HEK293T (cell line): ENCODE measurements at regions not wholly inside any gene's neighbourhood (a gene's known extent, or its start where the extent isn't known, plus 50 kb on each side); places are given as distances from the start of the nearest gene placed in this dataset.

Experiments
- CTCF ChIA-PET: fragments of 350-600 bp; formaldehyde crosslinking; extraction: SDS; loops from one replicate; lab custom pipeline; 2021; ENCODE audit warnings: antibody characterized with exemption, inconsistent platforms; lab: Yijun Ruan, JAX
- POLR2A ChIA-PET: fragments of 350-600 bp; formaldehyde crosslinking; extraction: SDS; loops from one replicate; lab custom pipeline; 2020; ENCODE audit warnings: antibody characterized with exemption, inconsistent platforms; lab: Yijun Ruan, JAX
- DNase-seq: peaks from one replicate; pipeline ENCODE4 v3.0.0; 2012; ENCODE audit warnings: mixed read lengths; ENCODE audit errors: extremely low spot score
- ARNT ChIP-seq: fragments of 450-650 bp; IDR thresholded peaks from 2 replicates; pipeline ENCODE4 v1.6.1; 2017; ENCODE audit warnings: mild to moderate bottlenecking
- BHLHE40 ChIP-seq: fragments of 450-650 bp; IDR thresholded peaks from 2 replicates; pipeline ENCODE4 v1.6.1; 2016; ENCODE audit warnings: mild to moderate bottlenecking, moderate library complexity, borderline replicate concordance
- CTBP1 ChIP-seq: fragments of 450-650 bp; IDR thresholded peaks from 2 replicates; pipeline ENCODE4 v1.6.1; 2016; ENCODE audit warnings: borderline replicate concordance
- ELF4 ChIP-seq: fragments of 450-650 bp; IDR thresholded peaks from 2 replicates; pipeline ENCODE4 v1.6.1; 2017; ENCODE audit warnings: antibody characterized with exemption
- FOXA1 ChIP-seq: fragments of 450-650 bp; IDR thresholded peaks from 2 replicates; pipeline ENCODE4 v1.6.1; 2016; ENCODE audit warnings: mild to moderate bottlenecking
- FOXK2 ChIP-seq: fragments of 450-650 bp; IDR thresholded peaks from 2 replicates; pipeline ENCODE4 v1.6.1; 2016; ENCODE audit warnings: mild to moderate bottlenecking
- FOXM1 ChIP-seq: fragments of 450-650 bp; IDR thresholded peaks from 2 replicates; pipeline ENCODE4 v1.6.1; 2017; ENCODE audit warnings: mild to moderate bottlenecking, borderline replicate concordance
- HDGF ChIP-seq: fragments of 450-650 bp; IDR thresholded peaks from 2 replicates; pipeline ENCODE4 v1.6.1; 2017; ENCODE audit warnings: antibody characterized with exemption, borderline replicate concordance
- L3MBTL2 ChIP-seq: fragments of 450-650 bp; conservative IDR thresholded peaks from 2 replicates; pipeline ENCODE4 v1.6.1; 2016; ENCODE audit warnings: mild to moderate bottlenecking
- LEF1 ChIP-seq: fragments of 450-650 bp; IDR thresholded peaks from 2 replicates; pipeline ENCODE4 v1.6.1; 2017; ENCODE audit warnings: mild to moderate bottlenecking, borderline replicate concordance
- NFRKB ChIP-seq: fragments of 450-650 bp; IDR thresholded peaks from 2 replicates; pipeline ENCODE4 v1.6.1; 2016; ENCODE audit warnings: mild to moderate bottlenecking, moderate library complexity
- SP1 ChIP-seq: fragments of 450-650 bp; IDR thresholded peaks from 2 replicates; pipeline ENCODE4 v1.6.1; 2017
- SUZ12 ChIP-seq: fragments of 450-650 bp; IDR thresholded peaks from 2 replicates; pipeline ENCODE4 v1.6.1; 2016; ENCODE audit warnings: mild to moderate bottlenecking
- TARDBP ChIP-seq: fragments of 450-650 bp; IDR thresholded peaks from 2 replicates; pipeline ENCODE4 v1.6.1; 2016
- ZNF384 ChIP-seq: fragments of 450-650 bp; IDR thresholded peaks from 2 replicates; pipeline ENCODE4 v1.6.1; 2016
- TF ChIP-seq, protein P1 (sequence below): fragments of 450-650 bp; IDR thresholded peaks from 2 replicates; pipeline ENCODE4 v1.6.1; 2016

DNA sequence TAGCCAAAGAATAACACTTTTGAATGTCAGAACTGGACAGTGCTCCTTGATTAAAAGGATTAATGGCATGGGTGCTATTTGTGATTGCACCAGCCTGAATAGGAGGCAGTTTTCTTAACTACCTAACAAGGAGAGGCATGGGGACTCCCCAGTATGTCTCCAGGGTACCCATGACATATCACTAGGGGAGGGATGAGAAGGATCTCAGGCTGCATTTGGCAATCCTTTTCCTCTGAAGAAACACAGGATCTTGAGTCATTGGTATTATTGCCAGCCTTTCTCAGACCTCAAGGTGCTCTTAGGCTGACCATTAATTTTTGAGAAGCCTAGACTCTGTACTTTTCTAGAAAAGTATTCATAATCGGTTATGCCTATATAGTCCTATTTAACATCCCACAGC, 77.5 kb upstream of the NPVF start:
- TF ChIP-seq ARNT (no peak), LEF1 (no peak), NFRKB (no peak), TARDBP (no peak), SP1 (no peak), ELF4 (no peak), CTBP1 (no peak), FOXM1 (no peak), HDGF (no peak), BHLHE40 (no peak), SUZ12 (no peak), FOXA1 (no peak)
- no peak for DNase-seq
- CTCF ChIA-PET = no interaction called here
- POLR2A ChIA-PET = no interaction called here

DNA sequence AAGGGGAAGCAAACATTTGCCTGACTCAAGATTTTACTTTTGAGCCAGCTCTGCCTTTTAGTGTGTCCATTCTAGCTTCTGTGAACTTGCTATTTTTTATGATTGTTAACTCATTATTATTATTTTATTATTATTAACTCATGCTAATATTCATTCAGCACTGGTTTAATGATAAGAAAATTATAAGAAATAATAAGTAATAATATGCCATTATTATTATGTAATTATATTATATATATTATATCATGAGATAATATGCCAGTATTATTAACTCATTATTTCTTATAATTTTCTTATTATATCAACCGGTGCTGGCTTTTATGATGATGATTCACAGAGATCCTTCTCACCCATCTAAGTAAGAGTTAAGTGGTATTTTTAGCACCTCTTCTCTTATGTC, 79.3 kb upstream of the NPVF start:
- ChIA-PET CTCF (no interaction called here), POLR2A (no interaction called here)
- DNase-seq = no peak
- TF ChIP-seq FOXK2 (no peak), ELF4 (no peak), ZNF384 (no peak), SUZ12 (no peak), CTBP1 (no peak), FOXM1 (no peak), L3MBTL2 (no peak), ARNT (no peak), LEF1 (no peak), BHLHE40 (no peak)

DNA sequence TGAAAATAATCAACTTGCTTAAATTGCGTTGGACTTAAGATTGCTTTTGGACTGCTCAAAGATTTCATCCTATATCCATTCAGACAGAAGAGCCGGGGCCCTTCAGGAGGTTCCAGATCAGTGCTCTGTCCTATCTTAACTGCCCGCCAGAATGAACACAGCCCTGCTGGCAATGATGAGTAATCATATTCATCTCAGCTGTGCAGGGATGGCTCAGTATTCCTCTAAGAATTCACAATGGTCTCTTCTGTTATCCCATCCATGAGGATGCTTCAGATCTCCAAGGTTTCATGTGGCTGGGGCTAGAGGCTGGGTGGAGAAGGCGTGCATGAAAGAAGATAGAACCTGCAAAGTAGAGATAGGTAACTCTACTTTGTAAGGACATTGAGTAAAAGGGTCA, 80.0 kb upstream of the NPVF start:
- no peak for DNase-seq
- POLR2A ChIA-PET = no interaction called here
- CTCF ChIA-PET = no interaction called here
- no peak for TF ChIP-seq L3MBTL2
- TF ChIP-seq ZNF384 = no peak
- TF ChIP-seq ARNT = no peak
- TF ChIP-seq ELF4 = no peak
- no peak for TF ChIP-seq FOXA1

DNA sequence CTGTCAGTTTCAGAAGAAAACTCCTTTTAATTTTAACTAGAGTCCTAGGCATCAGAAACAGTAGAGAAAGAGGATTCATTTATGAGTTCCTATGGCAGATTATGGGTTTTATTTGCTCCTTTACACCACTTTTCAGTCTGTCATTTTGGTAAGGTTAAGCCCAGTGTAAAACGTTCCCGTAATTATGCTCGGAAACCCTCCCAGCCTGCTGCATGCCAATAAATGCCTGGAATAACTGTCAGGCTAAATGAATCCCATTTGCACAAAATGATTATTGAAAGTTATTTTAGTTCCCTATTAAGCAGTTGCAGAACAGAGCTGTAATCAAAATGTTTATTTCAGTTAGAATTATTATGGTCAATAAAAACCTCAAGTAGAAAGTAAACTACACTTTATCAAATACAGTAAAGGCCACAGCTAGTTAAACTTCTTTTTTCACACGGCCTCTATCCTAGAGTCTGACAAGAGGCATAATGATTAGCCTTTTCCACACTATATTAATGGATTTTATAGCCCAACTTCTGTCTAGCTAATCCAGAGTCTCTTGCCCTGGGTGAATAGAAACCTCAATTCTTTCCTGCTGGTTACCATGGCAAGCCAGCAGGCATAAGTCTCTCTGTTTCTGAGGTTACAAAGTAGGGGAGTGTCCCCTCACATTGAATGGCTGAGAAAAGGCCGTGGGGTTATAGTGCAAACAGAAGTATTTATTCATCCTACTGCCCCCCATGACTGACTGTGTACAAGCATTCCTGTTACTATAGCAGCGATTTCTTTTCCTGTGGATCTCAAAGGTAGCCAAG, 80.8 kb upstream of the NPVF start:
- DNase-seq = no peak
- ChIA-PET CTCF (no interaction called here), POLR2A (no interaction called here)
- TF ChIP-seq ARNT = no peak
- TF ChIP-seq HDGF = no peak
- TF ChIP-seq, protein P1, sequence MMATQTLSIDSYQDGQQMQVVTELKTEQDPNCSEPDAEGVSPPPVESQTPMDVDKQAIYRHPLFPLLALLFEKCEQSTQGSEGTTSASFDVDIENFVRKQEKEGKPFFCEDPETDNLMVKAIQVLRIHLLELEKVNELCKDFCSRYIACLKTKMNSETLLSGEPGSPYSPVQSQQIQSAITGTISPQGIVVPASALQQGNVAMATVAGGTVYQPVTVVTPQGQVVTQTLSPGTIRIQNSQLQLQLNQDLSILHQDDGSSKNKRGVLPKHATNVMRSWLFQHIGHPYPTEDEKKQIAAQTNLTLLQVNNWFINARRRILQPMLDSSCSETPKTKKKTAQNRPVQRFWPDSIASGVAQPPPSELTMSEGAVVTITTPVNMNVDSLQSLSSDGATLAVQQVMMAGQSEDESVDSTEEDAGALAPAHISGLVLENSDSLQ = no peak
- no peak for TF ChIP-seq SUZ12
- TF ChIP-seq ZNF384 = no peak
- no peak for TF ChIP-seq LEF1
- TF ChIP-seq NFRKB = no peak

DNA sequence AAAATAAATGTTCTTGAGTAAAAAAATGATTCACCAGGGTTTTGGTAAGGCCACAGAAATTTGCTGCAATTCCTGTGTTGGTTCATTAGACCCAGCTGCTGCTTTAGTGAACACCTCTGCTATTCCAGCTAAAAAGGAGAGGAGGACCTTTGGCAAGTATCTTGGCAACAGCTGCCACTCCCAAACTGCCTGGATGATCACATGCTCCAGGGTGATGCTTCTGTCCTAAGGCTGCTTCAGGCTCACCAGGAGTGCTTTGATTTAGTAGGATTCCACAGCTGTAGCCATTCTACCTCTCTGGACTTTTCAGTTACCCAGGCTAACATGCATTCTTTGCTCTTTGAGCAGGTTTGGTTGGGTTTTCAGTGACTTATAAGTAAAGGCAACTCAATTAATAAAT, 82.6 kb upstream of the NPVF start:
- ChIA-PET POLR2A (no interaction called here), CTCF (no interaction called here)
- no peak for TF ChIP-seq FOXM1
- TF ChIP-seq LEF1 = no peak
- no peak for TF ChIP-seq FOXA1
- TF ChIP-seq BHLHE40 = no peak
- no peak for TF ChIP-seq L3MBTL2
- TF ChIP-seq ELF4 = no peak
- no peak for TF ChIP-seq NFRKB
- no peak for TF ChIP-seq SUZ12
- no peak for TF ChIP-seq HDGF
- TF ChIP-seq FOXK2 = no peak
- no peak for TF ChIP-seq ARNT
- TF ChIP-seq TARDBP = no peak
- DNase-seq = no peak

DNA sequence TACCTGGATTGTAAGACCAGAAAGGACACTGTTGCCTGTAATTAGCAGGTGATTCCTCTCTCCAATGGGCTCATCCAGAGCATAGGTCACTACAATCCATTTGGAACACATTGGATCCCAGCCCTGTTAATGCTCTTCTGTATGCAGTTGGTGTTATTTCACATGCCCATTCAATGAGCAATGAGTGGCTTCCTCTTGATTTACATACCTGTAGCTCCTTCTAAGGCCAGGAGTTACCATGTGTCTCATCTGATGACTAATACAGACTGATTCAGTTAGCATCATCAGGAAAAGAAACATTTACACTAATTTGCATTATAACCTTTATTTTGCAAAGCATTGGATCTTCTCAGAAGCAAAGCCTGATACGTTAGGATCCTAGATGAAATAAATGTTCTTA, 83.1 kb upstream of the NPVF start:
- ChIA-PET POLR2A (no interaction called here), CTCF (no interaction called here)
- no peak for TF ChIP-seq LEF1
- no peak for TF ChIP-seq SUZ12
- TF ChIP-seq, protein P1 = no peak
- no peak for TF ChIP-seq SP1
- TF ChIP-seq NFRKB = no peak
- TF ChIP-seq FOXK2 = no peak
- TF ChIP-seq BHLHE40 = no peak
- no peak for TF ChIP-seq L3MBTL2
- no peak for DNase-seq

DNA sequence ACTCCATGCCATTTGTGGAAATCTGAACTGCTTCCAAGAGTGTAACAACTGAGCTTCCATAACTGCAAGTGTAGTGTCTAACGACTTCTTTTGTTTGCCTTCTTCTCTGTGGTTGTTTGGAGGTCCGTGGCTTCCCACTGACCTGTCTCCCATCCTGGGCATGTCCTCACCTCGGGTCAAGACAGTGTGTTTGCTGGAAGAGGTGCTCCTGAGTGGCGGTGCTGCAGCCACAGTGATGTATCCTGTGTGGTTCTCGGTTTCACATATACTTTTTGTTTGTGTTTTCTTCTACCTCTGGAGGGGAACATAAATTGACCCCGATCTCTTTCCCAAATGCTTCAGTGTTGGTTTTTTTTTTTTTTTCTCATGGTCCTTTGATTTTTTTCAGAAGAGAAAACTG, 84.7 kb upstream of the NPVF start:
- ChIA-PET POLR2A (no interaction called here), CTCF (interaction anchor here (0.7 kb wide), 1 partner anchor 77 kb away, joined by 3 read pairs; no protein-coding TSS in a partner anchor)
- DNase-seq = no peak
- no peak for TF ChIP-seq SUZ12
- TF ChIP-seq TARDBP = no peak
- TF ChIP-seq FOXK2 = no peak
- TF ChIP-seq NFRKB = no peak
- TF ChIP-seq ELF4 = no peak
- no peak for TF ChIP-seq SP1
- TF ChIP-seq L3MBTL2 = no peak
- TF ChIP-seq CTBP1 = no peak
- TF ChIP-seq, protein P1 = no peak
